Osteocyte (in vitro differentiated cells): ENCODE measurements at regions not wholly inside any gene's neighbourhood (a gene's known extent, or its start where the extent isn't known, plus 50 kb on each side); places are given as distances from the start of the nearest gene placed in this dataset.

Experiments
- DNase-seq: peaks from one replicate; pipeline ENCODE4 v3.0.0; 2021; ENCODE audit warnings: mixed read lengths; ENCODE audit not compliant: unreplicated experiment; ENCODE audit errors: extremely low spot score
- H3K27ac Mint-ChIP-seq: one replicate; pipeline ENCODE4 v1.8.0; 2021; ENCODE audit warnings: mild to moderate bottlenecking, mixed read lengths; ENCODE audit not compliant: unreplicated experiment
- H3K27me3 Mint-ChIP-seq: one replicate; pipeline ENCODE4 v1.8.0; 2021; ENCODE audit warnings: mixed read lengths; ENCODE audit not compliant: unreplicated experiment
- H3K36me3 Mint-ChIP-seq: one replicate; pipeline ENCODE4 v1.8.0; 2021; ENCODE audit warnings: mixed read lengths; ENCODE audit not compliant: unreplicated experiment
- H3K4me1 Mint-ChIP-seq: one replicate; pipeline ENCODE4 v1.8.0; 2021; ENCODE audit warnings: mixed read lengths; ENCODE audit not compliant: unreplicated experiment
- H3K4me3 Mint-ChIP-seq: one replicate; pipeline ENCODE4 v1.8.0; 2021; ENCODE audit warnings: mild to moderate bottlenecking, moderate library complexity, mixed read lengths; ENCODE audit not compliant: unreplicated experiment
- H3K9me3 Mint-ChIP-seq: one replicate; pipeline ENCODE4 v1.8.0; 2021; ENCODE audit warnings: mixed read lengths; ENCODE audit not compliant: unreplicated experiment
- TF ChIP-seq, protein P1 (sequence below): fragments of 200-600 bp; sonication (generic); IDR thresholded peaks from 2 replicates; pipeline ENCODE4 v1.5.0; 2021; ENCODE audit warnings: antibody characterized with exemption, mild to moderate bottlenecking, moderate library complexity

DNA sequence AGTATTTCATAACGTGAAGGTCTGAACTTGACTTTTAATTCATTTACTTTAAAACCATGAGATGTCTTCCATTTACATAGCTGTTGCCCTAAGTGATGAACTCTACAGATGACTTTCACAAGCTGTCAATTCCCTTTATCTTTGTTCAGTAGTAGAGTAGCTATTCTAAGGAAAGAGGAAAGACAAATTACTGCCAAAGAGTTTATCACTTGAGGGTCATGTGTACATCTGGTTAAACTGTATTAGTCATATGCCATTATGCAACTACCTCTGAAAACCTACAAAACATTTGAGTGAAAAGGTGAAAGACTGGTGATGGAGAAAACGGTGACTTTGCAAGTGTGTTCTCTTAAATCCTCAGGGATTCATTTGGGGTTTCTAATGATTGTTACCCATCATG is 763.9 kb downstream of the TMEM182 start:
- H3K27ac Mint-ChIP-seq: no peak overlapping the region
- H3K4me1 Mint-ChIP-seq: no peaks in the 10 kb centered on the region
- TF ChIP-seq, protein P1, sequence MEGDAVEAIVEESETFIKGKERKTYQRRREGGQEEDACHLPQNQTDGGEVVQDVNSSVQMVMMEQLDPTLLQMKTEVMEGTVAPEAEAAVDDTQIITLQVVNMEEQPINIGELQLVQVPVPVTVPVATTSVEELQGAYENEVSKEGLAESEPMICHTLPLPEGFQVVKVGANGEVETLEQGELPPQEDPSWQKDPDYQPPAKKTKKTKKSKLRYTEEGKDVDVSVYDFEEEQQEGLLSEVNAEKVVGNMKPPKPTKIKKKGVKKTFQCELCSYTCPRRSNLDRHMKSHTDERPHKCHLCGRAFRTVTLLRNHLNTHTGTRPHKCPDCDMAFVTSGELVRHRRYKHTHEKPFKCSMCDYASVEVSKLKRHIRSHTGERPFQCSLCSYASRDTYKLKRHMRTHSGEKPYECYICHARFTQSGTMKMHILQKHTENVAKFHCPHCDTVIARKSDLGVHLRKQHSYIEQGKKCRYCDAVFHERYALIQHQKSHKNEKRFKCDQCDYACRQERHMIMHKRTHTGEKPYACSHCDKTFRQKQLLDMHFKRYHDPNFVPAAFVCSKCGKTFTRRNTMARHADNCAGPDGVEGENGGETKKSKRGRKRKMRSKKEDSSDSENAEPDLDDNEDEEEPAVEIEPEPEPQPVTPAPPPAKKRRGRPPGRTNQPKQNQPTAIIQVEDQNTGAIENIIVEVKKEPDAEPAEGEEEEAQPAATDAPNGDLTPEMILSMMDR: no peak
- H3K36me3 Mint-ChIP-seq: no peaks in the 10 kb centered on the region
- peaks cover 15% of the 10 kb centered on the region for H3K9me3 Mint-ChIP-seq
- no peaks in the 10 kb centered on the region for H3K27me3 Mint-ChIP-seq
- no peak for DNase-seq
- no peak overlapping the region for H3K4me3 Mint-ChIP-seq

DNA sequence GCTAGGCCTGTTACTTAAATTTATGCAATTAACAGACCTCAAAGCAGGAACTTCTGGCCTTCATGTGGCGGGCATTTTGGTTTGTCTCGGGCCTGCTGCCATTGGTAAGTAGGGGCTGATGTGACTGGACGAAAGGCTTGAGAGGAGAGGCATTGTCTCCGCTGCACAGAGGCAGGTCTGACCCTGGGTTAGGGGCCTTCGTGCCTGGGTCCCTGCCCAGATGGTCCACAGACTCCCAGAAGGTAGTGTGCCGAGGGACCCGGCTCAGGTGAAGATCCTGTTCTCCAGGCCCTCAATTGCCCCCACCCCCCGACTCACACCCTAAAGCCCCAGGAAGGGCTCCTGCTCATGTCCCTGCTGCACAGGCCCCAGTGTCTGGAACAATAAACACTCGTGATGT is 764.9 kb downstream of the TMEM182 start:
- H3K9me3 Mint-ChIP-seq: peaks cover 15% of the 10 kb centered on the region
- no peak for DNase-seq
- H3K27me3 Mint-ChIP-seq: no peaks in the 10 kb centered on the region
- no peak overlapping the region for H3K27ac Mint-ChIP-seq
- H3K36me3 Mint-ChIP-seq: no peaks in the 10 kb centered on the region
- TF ChIP-seq, protein P1: no peak
- H3K4me3 Mint-ChIP-seq: no peak overlapping the region
- H3K4me1 Mint-ChIP-seq: no peaks in the 10 kb centered on the region

DNA sequence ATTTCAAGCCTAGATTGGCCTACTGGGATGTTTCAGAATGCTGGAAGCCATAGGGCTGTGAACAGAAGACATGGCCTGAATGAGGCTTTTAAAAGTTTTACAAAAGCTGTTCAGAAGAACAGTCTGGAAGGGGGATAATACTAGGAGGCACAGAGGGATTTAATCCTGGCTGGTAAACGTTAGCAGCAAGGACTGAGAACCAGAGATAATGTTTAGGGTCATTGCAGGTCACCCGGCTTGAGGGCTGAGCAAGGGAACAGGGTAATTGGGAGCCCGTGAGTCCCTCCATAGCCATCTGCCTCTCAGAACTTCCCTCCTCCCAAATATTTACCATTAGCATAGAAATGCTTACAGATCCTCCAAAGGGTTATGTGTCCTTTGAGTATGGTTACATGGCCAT is 765.4 kb downstream of the TMEM182 start:
- Mint-ChIP-seq H3K4me1 (no peaks in the 10 kb centered on the region), H3K27me3 (no peaks in the 10 kb centered on the region), H3K4me3 (no peak overlapping the region), H3K9me3 (peaks cover 16% of the 10 kb centered on the region), H3K27ac (no peak overlapping the region), H3K36me3 (no peaks in the 10 kb centered on the region)
- no peak for DNase-seq
- TF ChIP-seq, protein P1: no peak

DNA sequence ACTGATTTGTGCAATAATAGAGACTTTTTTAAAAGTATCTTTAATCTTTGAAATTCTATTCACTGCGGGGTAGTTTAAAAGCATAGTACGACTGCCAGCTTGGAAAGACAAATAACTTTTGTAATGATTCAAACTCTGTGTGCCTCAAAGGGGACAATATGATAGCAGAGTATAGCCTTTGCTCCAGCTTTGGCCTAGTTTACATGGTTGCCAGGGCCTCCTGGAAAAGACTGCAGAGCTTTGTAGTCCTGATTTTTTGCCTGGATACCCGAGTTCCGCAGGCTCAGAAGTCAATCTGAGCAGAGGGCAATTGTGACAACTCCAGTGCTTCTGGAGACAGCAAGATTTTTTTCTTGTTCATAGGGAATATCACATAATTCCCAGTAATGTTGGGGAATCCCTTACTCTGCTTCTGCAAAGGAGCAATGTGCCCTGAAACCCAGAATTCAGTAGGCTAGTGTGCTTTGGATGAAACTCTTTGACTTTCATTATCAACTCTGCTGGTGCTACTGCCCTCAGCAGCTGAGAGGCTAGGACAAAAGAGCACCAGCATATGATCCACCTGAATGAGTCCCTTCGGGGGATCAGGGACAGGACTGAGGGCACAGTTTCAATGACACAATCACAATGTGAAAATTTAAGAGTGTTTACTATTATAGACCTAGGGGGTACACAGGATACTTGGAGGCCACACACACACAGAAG is 768.1 kb downstream of the TMEM182 start:
- no peaks in the 10 kb centered on the region for H3K36me3 Mint-ChIP-seq
- no peaks in the 10 kb centered on the region for H3K27me3 Mint-ChIP-seq
- H3K4me3 Mint-ChIP-seq: no peak overlapping the region
- H3K4me1 Mint-ChIP-seq: no peaks in the 10 kb centered on the region
- DNase-seq: no peak
- TF ChIP-seq, protein P1: no peak
- H3K9me3 Mint-ChIP-seq: peaks cover 40% of the 10 kb centered on the region
- no peak overlapping the region for H3K27ac Mint-ChIP-seq

DNA sequence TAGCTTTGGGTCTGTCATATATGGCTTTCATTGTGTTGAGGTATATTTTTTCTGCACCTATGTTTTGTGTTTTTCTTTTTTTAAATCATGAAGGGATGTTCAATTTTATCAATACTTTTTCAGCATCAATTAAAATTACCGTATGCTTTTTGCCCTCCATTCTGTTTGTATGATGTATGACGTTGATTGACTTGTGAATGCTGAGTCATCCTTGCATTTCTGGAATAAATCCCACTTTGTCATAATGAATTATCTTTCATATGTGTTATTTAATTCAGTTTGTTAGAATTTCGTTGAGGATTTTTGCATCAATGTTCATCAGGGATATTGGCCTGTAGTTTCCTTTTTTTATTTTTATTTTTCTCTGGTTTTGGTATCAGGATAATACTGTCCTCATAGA is 790.9 kb downstream of the TMEM182 start:
- Mint-ChIP-seq H3K9me3 (peaks cover 29% of the 10 kb centered on the region), H3K36me3 (no peaks in the 10 kb centered on the region), H3K4me1 (no peaks in the 10 kb centered on the region), H3K27ac (no peak overlapping the region), H3K27me3 (no peaks in the 10 kb centered on the region), H3K4me3 (no peak overlapping the region)
- DNase-seq: no peak
- TF ChIP-seq, protein P1: no peak
